Stimulated activated naive CD8-positive, alpha-beta T cell treated with anti-CD3 and anti-CD28 coated beads, Interleukin-15, amount 100 ng/mL, for 72 hours (primary cell): ENCODE measurements at regions not wholly inside any gene's neighbourhood (a gene's known extent, or its start where the extent isn't known, plus 50 kb on each side); places are given as distances from the start of the nearest gene placed in this dataset.

ENCODE experiments used
- ATAC-seq: fragments of 150-1000 bp; cut with Tn5 transposase; 2 replicates; pipeline ENCODE4 v1.10.0; 2021; ENCODE audit warnings: mild to moderate bottlenecking, moderate library complexity
- DNase-seq, 2 donors: peaks; one replicate each; pipeline ENCODE4 v3.0.0; 2021 to 2022
- H3K27ac Mint-ChIP-seq, 2 donors: one replicate each; pipeline ENCODE4 v1.8.0; 2022; ENCODE audit warnings: mild to moderate bottlenecking in 2 of 2, mixed read lengths in 2 of 2, moderate library complexity in 2 of 2
- H3K27me3 Mint-ChIP-seq: one replicate; pipeline ENCODE4 v1.8.0; 2022; ENCODE audit warnings: mixed read lengths
- H3K4me1 Mint-ChIP-seq: one replicate; pipeline ENCODE4 v1.8.0; 2022; ENCODE audit warnings: mild to moderate bottlenecking, mixed read lengths
- H3K4me3 Mint-ChIP-seq, 2 donors: one replicate each; pipeline ENCODE4 v1.8.0; 2022; ENCODE audit warnings: mild to moderate bottlenecking in 2 of 2, mixed read lengths in 2 of 2, moderate library complexity in 1 of 2
- H3K9me3 Mint-ChIP-seq, 2 donors: one replicate each; pipeline ENCODE4 v1.8.0; 2022; ENCODE audit warnings: mixed read lengths in 2 of 2

GRCh38 chrX:21056622-21057021 is 317.6 kb upstream of the CNKSR2 start:
- ATAC-seq: no peak
- Mint-ChIP-seq H3K27ac (no peak overlapping the region), H3K9me3 (peaks cover 0 to 11% of the 10 kb centered on the region in 2 donors), H3K27me3 (no peaks in the 10 kb centered on the region), H3K4me3 (no peak overlapping the region), H3K4me1 (no peaks in the 10 kb centered on the region)
- no peak for DNase-seq

- ATAC-seq (no peak), DNase-seq (no peak)
- Mint-ChIP-seq H3K27me3 (peaks cover 8% of the 10 kb centered on the region), H3K4me1 (no peaks in the 10 kb centered on the region), H3K4me3 (no peak overlapping the region), H3K27ac (no peak overlapping the region), H3K9me3 (no peaks in the 10 kb centered on the region)
These were observed 327.2 kb upstream of the CNKSR2 start for GRCh38 chrX:21047034-21047455.

GRCh38 chrX:21014326-21014725 is 359.9 kb upstream of the CNKSR2 start:
- DNase-seq (no peak), ATAC-seq (no peak)
- Mint-ChIP-seq H3K4me1 (no peaks in the 10 kb centered on the region), H3K27ac (no peak overlapping the region), H3K4me3 (no peak overlapping the region), H3K9me3 (no peaks in the 10 kb centered on the region), H3K27me3 (no peaks in the 10 kb centered on the region)

DNA sequence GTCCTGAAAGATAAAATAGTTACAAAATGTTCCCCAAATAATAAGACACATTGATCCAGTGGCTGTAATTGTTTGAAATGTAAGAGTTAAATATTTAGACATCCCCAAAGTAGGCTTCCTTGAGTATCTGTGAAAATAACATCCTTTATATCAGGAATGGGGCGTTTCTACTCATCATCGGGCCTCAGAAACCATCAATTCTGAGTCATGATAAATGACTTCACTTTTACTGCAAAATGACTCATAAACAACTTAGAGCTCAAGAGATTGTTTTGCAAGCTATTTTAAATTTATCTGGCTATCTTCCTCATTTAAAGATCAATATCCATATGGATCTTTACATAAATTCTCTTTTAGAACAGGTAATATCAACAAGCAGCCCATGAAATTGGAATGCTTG is 369.4 kb upstream of the CNKSR2 start:
- Mint-ChIP-seq H3K4me1 (no peaks in the 10 kb centered on the region), H3K9me3 (no peaks in the 10 kb centered on the region), H3K4me3 (no peak overlapping the region), H3K27me3 (no peaks in the 10 kb centered on the region), H3K27ac (no peak overlapping the region)
- DNase-seq: no peak
- no peak for ATAC-seq

DNA sequence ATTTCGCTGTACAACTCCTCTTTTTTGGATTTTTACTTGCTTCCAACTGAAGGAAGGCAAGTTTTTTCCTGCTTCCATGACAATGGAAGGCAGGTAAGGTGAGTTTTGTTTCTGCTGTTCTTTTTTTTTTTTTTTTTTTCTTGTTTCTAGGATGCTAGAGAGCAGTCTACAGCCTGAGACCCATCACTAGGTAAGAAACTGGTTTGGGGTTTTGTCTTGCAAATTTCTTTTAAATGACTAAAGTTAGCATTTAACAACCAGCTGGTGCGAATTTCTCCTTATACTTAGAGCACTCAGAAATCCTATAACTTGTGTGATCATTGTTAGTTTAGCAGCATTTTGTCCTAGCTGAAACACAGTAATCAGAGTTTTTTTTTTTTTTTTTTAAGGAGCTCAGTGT is 378.4 kb upstream of the CNKSR2 start:
- H3K4me3 Mint-ChIP-seq: no peak overlapping the region
- no peaks in the 10 kb centered on the region for H3K4me1 Mint-ChIP-seq
- no peak overlapping the region for H3K27ac Mint-ChIP-seq
- ATAC-seq: no peak
- no peak for DNase-seq
- no peaks in the 10 kb centered on the region for H3K9me3 Mint-ChIP-seq
- no peaks in the 10 kb centered on the region for H3K27me3 Mint-ChIP-seq

DNA sequence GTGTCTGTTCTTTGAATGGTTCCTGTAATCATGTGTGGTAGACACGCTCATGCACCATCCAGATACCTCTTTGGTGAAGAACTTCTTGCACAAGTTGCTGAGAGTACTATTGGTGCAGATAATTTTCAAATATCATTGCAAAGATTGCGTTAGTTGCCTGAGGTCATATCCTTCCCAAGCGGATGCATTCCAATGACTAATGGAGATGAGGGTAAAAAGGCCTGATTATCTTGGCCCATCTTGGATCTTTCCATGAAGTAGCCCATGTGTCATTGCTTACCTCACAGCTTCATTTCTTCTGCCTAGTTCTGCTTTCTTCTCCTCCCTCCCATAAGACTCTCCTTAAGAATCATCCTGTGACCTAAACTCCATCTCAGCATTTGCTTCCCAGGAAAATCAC is 384.9 kb upstream of the CNKSR2 start:
- DNase-seq (no peak), ATAC-seq (no peak)
- H3K4me1 Mint-ChIP-seq: no peaks in the 10 kb centered on the region
- H3K27me3 Mint-ChIP-seq: no peaks in the 10 kb centered on the region
- no peak overlapping the region for H3K27ac Mint-ChIP-seq
- no peak overlapping the region for H3K4me3 Mint-ChIP-seq
- H3K9me3 Mint-ChIP-seq: no peaks in the 10 kb centered on the region

GRCh38 chrX:20988804-20989203 is 385.4 kb upstream of the CNKSR2 start:
- no peak overlapping the region for H3K27ac Mint-ChIP-seq
- no peaks in the 10 kb centered on the region for H3K27me3 Mint-ChIP-seq
- H3K4me3 Mint-ChIP-seq: no peak overlapping the region
- no peak for ATAC-seq
- no peaks in the 10 kb centered on the region for H3K9me3 Mint-ChIP-seq
- DNase-seq: no peak
- no peaks in the 10 kb centered on the region for H3K4me1 Mint-ChIP-seq

DNA sequence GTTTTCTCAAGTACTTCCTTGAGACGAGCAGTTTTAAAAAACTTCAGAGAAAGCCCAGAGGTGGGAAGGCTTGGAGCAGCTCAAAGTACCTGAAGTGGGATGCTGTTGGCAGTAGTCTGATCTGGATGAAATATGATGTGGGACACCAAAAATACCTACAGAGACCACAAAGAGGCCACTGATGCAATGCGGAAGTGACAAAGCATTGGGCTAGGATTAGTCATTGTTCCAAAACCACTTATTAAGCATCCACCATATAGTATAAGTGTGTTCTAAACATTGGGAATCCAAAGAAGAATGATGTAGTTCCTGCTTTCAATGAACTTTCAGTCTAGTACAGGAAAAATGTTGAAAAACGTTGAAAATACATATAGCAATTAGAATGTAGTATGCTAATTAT is 386.1 kb upstream of the CNKSR2 start:
- H3K4me3 Mint-ChIP-seq: no peak overlapping the region
- no peak for DNase-seq
- ATAC-seq: no peak
- no peaks in the 10 kb centered on the region for H3K27me3 Mint-ChIP-seq
- H3K4me1 Mint-ChIP-seq: no peaks in the 10 kb centered on the region
- no peaks in the 10 kb centered on the region for H3K9me3 Mint-ChIP-seq
- H3K27ac Mint-ChIP-seq: no peak overlapping the region

DNA sequence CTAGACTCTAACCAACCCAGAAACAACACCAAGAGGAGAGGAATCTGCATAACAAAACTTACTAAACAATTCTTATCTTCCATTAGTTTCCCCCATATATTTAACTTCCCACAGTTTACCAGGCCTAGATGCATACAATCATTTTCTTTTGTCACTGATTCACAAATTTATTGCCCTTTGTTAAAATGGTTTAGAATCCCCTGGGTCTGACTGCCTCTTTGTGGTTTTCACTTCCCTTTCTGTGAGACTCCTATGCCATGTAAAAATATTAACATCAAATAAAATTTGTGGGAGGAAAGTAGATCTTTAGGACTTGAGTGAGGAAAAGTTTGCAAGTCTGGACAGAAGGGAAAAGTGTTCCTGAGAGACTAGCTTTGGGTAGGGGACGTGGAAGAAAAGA is 393.8 kb upstream of the CNKSR2 start:
- Mint-ChIP-seq H3K4me1 (no peaks in the 10 kb centered on the region), H3K9me3 (no peaks in the 10 kb centered on the region), H3K4me3 (no peak overlapping the region), H3K27ac (no peak overlapping the region), H3K27me3 (no peaks in the 10 kb centered on the region)
- DNase-seq: no peak
- ATAC-seq: no peak

DNA sequence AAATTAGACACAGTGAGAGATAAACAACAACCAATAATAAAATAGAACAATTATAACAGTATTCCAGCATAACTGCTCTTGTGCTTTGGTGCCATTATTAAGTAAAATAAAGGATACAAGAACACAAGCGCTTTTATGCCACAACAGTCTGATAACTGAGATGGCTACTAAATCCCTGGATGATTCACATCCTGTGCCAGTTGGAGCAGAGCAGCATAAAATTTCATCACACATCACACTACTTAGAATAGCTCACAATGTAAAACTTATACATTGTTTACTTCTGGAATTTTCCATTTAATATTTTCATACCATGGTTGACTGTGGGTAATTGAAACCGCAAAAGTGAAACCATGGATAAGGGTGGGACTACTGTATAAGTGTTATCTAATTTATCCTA is 399.9 kb upstream of the CNKSR2 start:
- Mint-ChIP-seq H3K9me3 (no peaks in the 10 kb centered on the region), H3K4me3 (no peak overlapping the region), H3K27ac (no peak overlapping the region), H3K27me3 (no peaks in the 10 kb centered on the region), H3K4me1 (no peaks in the 10 kb centered on the region)
- no peak for DNase-seq
- no peak for ATAC-seq

GRCh38 chrX:20973038-20973437 is 401.2 kb upstream of the CNKSR2 start:
- ATAC-seq (no peak), DNase-seq (no peak)
- H3K27me3 Mint-ChIP-seq: no peaks in the 10 kb centered on the region
- no peaks in the 10 kb centered on the region for H3K9me3 Mint-ChIP-seq
- H3K4me3 Mint-ChIP-seq: no peak overlapping the region
- H3K27ac Mint-ChIP-seq: no peak overlapping the region
- H3K4me1 Mint-ChIP-seq: no peaks in the 10 kb centered on the region

DNA sequence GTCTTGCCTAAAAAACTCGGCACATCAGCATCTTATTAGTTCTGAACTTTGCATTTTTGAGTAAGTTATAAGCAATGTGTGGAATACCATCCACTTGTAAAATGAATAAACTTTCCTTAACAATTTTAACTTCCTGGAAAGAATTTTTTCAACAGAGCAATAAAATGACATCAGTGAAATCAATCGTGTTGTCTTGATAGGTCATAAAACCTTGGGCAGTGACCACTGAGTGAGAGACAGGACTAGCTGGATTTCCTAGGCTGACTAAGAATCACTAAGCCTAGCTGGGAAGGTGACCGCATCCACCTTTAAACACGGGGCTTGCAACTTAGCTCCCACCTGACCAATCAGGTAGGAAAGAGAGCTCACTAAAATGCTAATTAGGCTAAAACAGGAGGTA is 403.0 kb upstream of the CNKSR2 start:
- ATAC-seq (no peak), DNase-seq (no peak)
- Mint-ChIP-seq H3K9me3 (no peaks in the 10 kb centered on the region), H3K27me3 (no peaks in the 10 kb centered on the region), H3K27ac (no peak overlapping the region), H3K4me3 (no peak overlapping the region), H3K4me1 (no peaks in the 10 kb centered on the region)

GRCh38 chrX:20969565-20969964 is 404.7 kb upstream of the CNKSR2 start:
- DNase-seq: no peak
- H3K9me3 Mint-ChIP-seq: no peaks in the 10 kb centered on the region
- H3K27ac Mint-ChIP-seq: no peak overlapping the region
- ATAC-seq: no peak
- no peak overlapping the region for H3K4me3 Mint-ChIP-seq
- no peaks in the 10 kb centered on the region for H3K4me1 Mint-ChIP-seq
- no peaks in the 10 kb centered on the region for H3K27me3 Mint-ChIP-seq

DNA sequence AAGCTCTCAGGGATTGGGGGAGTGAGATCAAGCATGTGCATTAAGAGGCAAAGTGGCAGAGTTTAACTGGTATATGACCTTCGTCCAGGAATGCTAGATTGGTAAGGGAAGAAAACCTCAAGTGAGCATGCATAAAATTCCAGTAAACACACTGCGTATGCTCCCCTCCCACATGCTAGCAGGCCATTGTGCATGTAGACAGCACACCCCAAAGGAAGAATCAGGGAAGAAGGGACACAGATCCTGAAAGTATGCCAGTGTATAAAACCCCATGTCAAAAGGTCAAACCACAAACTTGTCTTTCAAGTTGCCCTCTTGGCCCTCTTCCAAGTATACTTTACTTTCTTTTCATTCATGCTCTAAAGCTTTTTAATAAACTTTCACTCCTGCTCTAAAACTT is 405.2 kb upstream of the CNKSR2 start:
- H3K4me1 Mint-ChIP-seq: no peaks in the 10 kb centered on the region

DNA sequence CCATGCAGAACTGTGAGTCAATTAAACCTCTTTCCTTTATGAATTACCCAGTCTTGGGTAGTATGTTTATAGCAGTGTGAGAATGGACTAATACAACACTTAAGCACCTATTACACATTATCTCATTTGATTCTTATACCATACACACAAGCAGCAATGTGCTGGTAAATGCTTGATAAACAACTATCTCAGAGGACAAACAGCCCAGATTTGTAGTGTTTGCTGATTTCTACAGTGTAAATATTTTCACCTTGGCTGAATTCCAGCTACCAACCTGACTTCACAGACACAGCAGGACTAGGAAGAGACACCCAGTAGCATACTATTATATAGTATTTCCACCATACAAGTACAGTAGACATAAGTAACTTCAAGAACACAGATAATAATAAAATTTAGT is 406.5 kb upstream of the CNKSR2 start:
- ATAC-seq (no peak), DNase-seq (no peak)
- H3K4me1 Mint-ChIP-seq: no peaks in the 10 kb centered on the region
- no peaks in the 10 kb centered on the region for H3K27me3 Mint-ChIP-seq
- no peak overlapping the region for H3K27ac Mint-ChIP-seq
- H3K4me3 Mint-ChIP-seq: no peak overlapping the region
- H3K9me3 Mint-ChIP-seq: no peaks in the 10 kb centered on the region

More for the DNA sequence above, 405.2 kb upstream of the CNKSR2 start:
- ATAC-seq: no peak
- DNase-seq: no peak
- Mint-ChIP-seq H3K27me3 (no peaks in the 10 kb centered on the region), H3K4me3 (no peak overlapping the region), H3K9me3 (no peaks in the 10 kb centered on the region), H3K27ac (no peak overlapping the region)

DNA sequence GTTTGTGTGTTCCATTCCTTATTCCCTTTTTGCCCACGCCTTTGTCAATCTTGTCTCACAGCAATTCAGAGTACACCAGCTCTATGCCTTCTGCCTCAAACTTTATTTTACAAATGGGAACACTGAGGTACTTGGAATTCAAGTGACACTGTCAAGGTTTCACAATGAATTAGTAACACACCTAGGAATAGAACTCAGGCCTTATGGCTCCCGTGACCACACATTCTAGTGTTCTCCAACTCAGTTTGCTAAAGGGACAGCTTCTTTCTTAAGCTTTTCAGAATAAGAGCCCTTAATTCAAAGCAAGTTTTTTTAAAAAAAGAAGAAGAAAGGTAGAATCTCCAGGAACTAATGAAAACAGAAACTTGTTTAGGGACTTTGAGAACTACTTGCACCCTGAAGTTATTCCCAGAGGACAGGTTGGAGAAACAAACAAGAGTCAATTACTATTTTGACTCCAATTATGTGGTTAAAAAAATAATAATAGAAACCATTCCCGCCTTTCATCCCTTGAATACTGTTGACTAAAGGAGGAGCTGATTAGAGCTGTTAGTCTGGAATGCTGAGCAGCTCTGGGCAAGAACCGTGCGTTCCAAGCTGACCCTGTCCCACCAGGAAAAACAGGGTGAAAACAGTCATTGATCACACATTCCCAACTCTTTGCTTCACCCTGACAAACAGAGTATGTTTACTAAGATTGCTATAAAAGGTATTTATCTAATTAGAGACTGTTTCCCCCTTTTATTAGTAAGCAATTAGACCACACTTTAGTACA is 408.8 kb upstream of the CNKSR2 start:
- Mint-ChIP-seq H3K27ac (no peak overlapping the region), H3K4me3 (no peak overlapping the region), H3K4me1 (no peaks in the 10 kb centered on the region), H3K27me3 (no peaks in the 10 kb centered on the region), H3K9me3 (no peaks in the 10 kb centered on the region)
- no peak for DNase-seq
- no peak for ATAC-seq

DNA sequence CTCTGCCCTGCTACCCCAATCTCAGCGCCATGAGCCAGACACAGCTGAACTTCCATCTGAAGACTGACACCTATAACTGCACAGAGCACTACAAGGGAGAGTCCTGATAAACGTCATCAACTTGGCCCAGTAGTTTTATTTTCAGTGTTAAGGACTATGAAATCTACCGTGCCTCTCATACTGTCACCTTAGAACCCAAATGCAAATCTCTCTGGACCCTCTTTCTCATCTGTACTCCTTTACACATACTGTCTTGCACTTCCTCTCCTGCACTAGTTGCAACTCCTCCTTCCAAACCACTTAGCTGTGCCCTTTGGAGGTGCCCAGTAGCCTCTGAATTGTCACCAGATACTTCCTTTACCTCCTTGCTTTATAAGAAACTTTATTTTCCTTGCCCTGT is 420.2 kb upstream of the CNKSR2 start:
- Mint-ChIP-seq H3K9me3 (no peaks in the 10 kb centered on the region), H3K27me3 (no peaks in the 10 kb centered on the region), H3K4me3 (no peak overlapping the region), H3K4me1 (no peaks in the 10 kb centered on the region), H3K27ac (no peak overlapping the region)
- DNase-seq (no peak), ATAC-seq (no peak)
